ENCODE measurements at regions not wholly inside any gene's neighbourhood (a gene's known extent, or its start where the extent isn't known, plus 50 kb on each side); places are given as distances from the start of the nearest gene placed in this dataset.

DNA sequence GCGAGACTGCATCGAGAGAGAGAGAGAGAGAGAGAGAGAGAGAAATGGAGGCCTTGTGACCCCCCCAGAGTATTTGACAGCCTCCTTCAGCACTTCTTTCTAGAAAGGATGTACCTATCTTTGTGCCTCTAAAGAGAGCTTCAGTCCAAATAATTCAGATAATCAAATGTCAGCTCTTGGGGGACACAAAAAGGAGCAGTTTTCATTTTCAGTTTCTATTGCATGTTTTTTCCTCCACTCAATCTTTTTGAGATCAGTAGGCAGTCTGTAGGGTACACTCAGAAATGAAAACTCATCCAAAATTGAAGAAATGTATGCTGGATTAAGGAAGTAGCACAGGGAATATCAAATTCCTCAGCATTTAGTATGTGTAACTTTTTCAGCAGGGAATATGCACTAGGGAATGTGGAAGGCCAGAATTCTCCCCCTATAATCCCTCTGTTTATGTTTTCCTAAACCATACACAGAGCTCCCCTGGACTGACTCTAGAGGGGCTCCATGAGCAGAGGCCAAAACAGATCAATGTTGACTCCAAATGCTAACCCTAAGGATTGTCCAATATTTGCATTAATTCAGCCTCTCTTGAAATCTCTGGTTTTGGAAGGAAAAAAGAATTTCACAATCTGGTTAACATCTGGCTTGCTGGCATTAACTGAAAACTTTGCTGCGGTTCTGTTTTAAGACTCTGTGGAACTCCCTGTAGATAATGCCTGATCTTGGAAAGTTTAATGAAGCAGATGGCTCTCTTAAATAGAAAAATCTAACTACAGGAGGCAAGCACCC, 250.1 kb downstream of the CEMIP2 start:
- TF ChIP-seq, protein P1, sequence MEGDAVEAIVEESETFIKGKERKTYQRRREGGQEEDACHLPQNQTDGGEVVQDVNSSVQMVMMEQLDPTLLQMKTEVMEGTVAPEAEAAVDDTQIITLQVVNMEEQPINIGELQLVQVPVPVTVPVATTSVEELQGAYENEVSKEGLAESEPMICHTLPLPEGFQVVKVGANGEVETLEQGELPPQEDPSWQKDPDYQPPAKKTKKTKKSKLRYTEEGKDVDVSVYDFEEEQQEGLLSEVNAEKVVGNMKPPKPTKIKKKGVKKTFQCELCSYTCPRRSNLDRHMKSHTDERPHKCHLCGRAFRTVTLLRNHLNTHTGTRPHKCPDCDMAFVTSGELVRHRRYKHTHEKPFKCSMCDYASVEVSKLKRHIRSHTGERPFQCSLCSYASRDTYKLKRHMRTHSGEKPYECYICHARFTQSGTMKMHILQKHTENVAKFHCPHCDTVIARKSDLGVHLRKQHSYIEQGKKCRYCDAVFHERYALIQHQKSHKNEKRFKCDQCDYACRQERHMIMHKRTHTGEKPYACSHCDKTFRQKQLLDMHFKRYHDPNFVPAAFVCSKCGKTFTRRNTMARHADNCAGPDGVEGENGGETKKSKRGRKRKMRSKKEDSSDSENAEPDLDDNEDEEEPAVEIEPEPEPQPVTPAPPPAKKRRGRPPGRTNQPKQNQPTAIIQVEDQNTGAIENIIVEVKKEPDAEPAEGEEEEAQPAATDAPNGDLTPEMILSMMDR (conservative IDR thresholded peaks at IDR 0.05; ENCODE audit: low read depth, low read length): no peak
- TF ChIP-seq EZH2 (IDR thresholded peaks at IDR 0.05; ENCODE audit: low read length, unreplicated experiment): no peak

All from PC-3 (cell line).